Brain microvascular endothelial cell (primary cell): ENCODE measurements at regions not wholly inside any gene's neighbourhood (a gene's known extent, or its start where the extent isn't known, plus 50 kb on each side); places are given as distances from the start of the nearest gene placed in this dataset.
"Not testable (repeated sequence)": the region's sequence is repeated elsewhere in the genome, so short reads cannot be mapped to it uniquely, and the experiment has no call there.

Experiments
- DNase-seq: peaks from one replicate; pipeline ENCODE4 v3.0.0-alpha.2; 2020
- H3K27ac ChIP-seq: fragments of 250-450 bp; sonication (Bioruptor Pico); 2 replicates; pipeline ENCODE4 v1.5.1; 2020; ENCODE audit warnings: mild to moderate bottlenecking, moderate library complexity
- H3K27me3 ChIP-seq: fragments of 250-450 bp; sonication (Bioruptor Pico); replicated peaks from 2 replicates; pipeline ENCODE4 v1.5.1; 2020; ENCODE audit warnings: mild to moderate bottlenecking
- H3K36me3 ChIP-seq: fragments of 250-450 bp; sonication (Bioruptor Pico); replicated peaks from 2 replicates; pipeline ENCODE4 v1.5.1; 2020; ENCODE audit warnings: mild to moderate bottlenecking
- H3K4me3 ChIP-seq: 2 replicates; pipeline ENCODE4 v1.5.1; 2011; ENCODE audit warnings: low read depth, mild to moderate bottlenecking, control low read depth, low read length, moderate library complexity
- CTCF ChIP-seq: IDR thresholded peaks from 2 replicates; pipeline ENCODE4 v1.5.1; 2011; ENCODE audit warnings: low read depth, mild to moderate bottlenecking, moderate library complexity, low read length, control low read depth, inconsistent platforms; ENCODE audit errors: missing control alignments
- in situ Hi-C: cut with HindIII; loops from 2 replicates; pipeline ENCODE4 v1.10.0; 2017; ENCODE audit warnings: low sequenced_read_pairs, low pct_ligation_motif_present

DNA sequence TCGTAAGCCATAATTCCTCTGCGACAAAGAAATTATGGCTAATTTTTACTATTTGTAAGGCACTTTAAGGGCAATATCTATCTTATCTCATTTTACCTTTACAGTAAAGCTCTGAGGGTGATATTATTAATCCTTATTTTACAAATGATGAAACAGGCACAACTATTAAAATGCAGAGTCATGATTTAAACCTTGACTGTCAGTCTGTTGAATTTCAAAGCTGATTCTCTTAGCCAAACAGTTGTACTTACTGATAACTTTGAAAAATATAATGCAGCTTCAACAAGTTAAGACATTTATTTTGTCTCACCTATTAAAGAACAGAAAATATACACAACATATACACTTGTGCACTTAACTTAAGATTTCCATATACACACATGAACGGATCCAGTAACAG lies 88.2 kb downstream of the SMPDL3A start:
- no peak for DNase-seq
- H3K27me3 ChIP-seq, result no peaks in the 10 kb centered on the region
- no peak overlapping the region for H3K27ac ChIP-seq
- no peak overlapping the region for H3K4me3 ChIP-seq
- no peak for TF ChIP-seq CTCF
- in situ Hi-C loops, result no loop called here
- H3K36me3 ChIP-seq, result no peaks in the 10 kb centered on the region

DNA sequence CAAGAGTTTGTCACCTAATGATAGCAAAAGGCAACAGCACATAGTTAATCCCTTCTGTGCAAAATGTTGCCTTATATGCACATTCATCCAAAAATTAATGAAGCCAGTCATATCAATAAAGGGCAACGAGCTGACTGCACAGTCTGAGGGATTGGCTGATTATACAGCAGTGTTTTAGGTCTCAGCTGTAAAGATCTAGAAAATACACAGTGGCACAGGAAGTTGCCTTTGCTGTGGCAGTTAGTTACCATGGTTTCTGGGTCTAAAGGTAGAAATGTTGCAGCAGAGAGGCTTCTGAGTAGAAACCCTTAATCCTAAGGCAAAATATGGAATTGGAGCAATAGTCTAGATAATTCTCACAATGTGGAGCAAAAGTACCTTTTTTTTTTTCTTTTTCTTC lies 89.7 kb downstream of the SMPDL3A start:
- DNase-seq, result no peak
- TF ChIP-seq CTCF, result no peak

DNA sequence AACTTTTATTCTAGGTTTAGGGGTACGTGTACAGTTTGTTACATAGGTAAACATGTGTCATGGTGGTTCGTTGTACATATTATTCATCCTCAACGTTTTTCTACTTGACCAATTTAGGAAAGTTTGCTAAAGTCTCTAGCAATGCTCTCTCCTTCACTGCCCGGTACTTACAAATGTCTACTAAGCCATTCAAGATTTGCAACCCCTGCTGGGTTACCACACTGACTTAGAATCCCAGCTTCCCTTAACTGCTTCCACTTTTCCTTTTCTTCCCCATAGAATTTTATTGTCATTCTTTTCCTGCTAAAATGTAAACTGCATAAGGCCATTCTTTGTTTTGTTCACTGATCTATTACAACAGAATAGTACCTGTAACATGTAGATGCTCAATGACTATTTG lies 97.4 kb downstream of the SMPDL3A start:
- TF ChIP-seq CTCF, result no peak
- H3K27me3 ChIP-seq, result no peaks in the 10 kb centered on the region

More for the DNA sequence above, 89.7 kb downstream of the SMPDL3A start:
- Histone ChIP-seq H3K27me3 (no peaks in the 10 kb centered on the region), H3K36me3 (no peaks in the 10 kb centered on the region), H3K27ac (no peak overlapping the region), H3K4me3 (no peak overlapping the region)
- in situ Hi-C loops, result no loop called here

GRCh38 chr6:122887941-122888340 lies 98.9 kb downstream of the SMPDL3A start:
- Histone ChIP-seq H3K27me3 (no peaks in the 10 kb centered on the region), H3K4me3 (no peak overlapping the region)

More for the DNA sequence above, 97.4 kb downstream of the SMPDL3A start:
- no peak overlapping the region for H3K27ac ChIP-seq
- H3K36me3 ChIP-seq, result no peaks in the 10 kb centered on the region
- in situ Hi-C loops, result no loop called here
- DNase-seq, result no peak
- no peak overlapping the region for H3K4me3 ChIP-seq

GRCh38 chr6:122888680-122889079 lies 99.6 kb downstream of the SMPDL3A start:
- in situ Hi-C loops, H3K36me3 ChIP-seq, H3K27me3 ChIP-seq, DNase-seq, H3K4me3 ChIP-seq, H3K27ac ChIP-seq: not testable (repeated sequence)

More at GRCh38 chr6:122887941-122888340, 98.9 kb downstream of the SMPDL3A start:
- DNase-seq, result no peak
- H3K36me3 ChIP-seq, result no peaks in the 10 kb centered on the region
- H3K27ac ChIP-seq, result no peak overlapping the region
- no peak for TF ChIP-seq CTCF
- in situ Hi-C loops, result no loop called here

DNA sequence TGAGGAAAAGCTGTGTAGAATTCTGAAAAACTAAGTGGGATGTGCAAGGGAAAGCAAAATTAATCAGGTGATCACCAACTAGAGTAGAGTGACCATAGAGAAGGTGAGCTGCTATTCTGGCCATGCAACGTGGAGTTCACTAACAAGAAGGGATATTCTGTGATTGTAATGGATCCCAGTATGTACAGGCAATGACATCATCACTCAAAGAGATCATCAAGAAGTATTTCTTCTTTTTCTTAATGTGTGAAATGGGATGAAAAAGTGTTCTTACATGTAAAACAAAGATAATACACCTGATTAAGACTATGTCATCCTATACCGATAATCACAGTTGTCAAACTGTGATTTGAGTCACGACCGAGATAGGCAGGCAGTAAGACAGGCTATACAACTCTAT lies 101.2 kb downstream of the SMPDL3A start:
- TF ChIP-seq CTCF, result no peak
- Histone ChIP-seq H3K4me3 (no peak overlapping the region), H3K36me3 (no peaks in the 10 kb centered on the region), H3K27ac (no peak overlapping the region), H3K27me3 (no peaks in the 10 kb centered on the region)
- in situ Hi-C loops, result no loop called here
- no peak for DNase-seq

DNA sequence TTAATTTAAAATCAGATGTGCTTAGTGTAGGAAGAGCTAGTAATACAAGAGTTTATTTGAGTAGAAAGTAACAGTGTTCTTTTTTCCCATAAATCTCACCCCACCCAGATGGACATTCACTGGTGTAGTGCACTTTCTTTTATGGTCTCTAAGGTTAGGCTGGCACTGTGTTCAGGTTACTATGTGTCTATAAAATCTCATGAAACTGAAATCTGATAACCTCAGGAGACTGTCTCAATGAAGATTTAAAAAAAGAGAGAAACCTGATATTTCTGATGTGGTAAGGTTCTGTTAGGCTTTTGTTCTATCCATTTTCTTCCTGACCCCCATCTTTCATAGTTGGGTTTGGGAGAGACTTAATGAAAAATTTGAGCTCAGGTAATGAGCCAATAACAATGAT lies 101.2 kb upstream of the CLVS2 start:
- TF ChIP-seq CTCF, result no peak
- DNase-seq, result no peak
- Histone ChIP-seq H3K4me3 (no peak overlapping the region), H3K27me3 (no peaks in the 10 kb centered on the region), H3K27ac (no peak overlapping the region), H3K36me3 (no peaks in the 10 kb centered on the region)
- in situ Hi-C loops, result no loop called here
